ENCODE measurements at regions not wholly inside any gene's neighbourhood (a gene's known extent, or its start where the extent isn't known, plus 50 kb on each side); places are given as distances from the start of the nearest gene placed in this dataset.

DNA sequence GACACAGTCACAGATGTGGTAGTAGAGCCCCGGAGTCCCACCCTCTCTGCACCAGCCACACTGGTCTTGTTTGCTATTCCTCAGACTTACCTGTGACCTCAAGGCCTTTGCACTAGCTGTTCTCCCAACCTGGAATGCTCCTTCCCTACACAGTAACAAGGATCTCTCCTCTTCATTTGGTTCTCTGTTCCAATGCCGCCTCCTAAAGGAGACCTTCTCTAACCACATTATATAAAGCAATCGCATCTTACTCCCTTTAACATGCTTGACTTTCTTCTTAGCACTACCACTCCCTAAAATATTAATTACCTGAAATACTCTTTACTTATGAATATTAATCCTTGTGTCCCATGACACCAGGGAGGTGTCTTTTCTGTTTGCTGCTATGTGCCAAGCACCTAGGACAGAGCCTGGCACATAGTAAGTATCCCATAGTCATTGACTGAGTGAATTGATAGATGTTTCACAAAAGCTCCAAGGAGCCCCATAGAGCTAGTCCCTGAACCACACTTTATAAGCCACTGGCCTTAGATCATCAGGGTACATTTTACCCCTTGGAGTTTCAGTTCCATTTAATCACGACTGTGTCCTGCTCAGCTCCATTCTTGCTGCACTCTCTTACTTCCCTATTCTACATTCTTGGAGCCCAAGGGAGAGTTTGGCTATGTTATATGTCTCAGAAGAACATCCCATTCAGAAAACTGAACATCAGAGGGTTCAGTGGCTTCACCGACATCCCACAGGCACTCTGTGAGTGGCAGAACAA, 312.7 kb downstream of the RAB28 start:
- Histone ChIP-seq H3K27ac (no peak overlapping the region), H3K36me3 (no peaks in the 10 kb centered on the region), H3K9me3 (no peaks in the 10 kb centered on the region), H3K4me1 (no peaks in the 10 kb centered on the region), H3K4me3 (no peak overlapping the region), H3K27me3 (no peaks in the 10 kb centered on the region)
- no peak for TF ChIP-seq POLR2A (IDR thresholded peaks at IDR 0.05)
- TF ChIP-seq, protein P1, sequence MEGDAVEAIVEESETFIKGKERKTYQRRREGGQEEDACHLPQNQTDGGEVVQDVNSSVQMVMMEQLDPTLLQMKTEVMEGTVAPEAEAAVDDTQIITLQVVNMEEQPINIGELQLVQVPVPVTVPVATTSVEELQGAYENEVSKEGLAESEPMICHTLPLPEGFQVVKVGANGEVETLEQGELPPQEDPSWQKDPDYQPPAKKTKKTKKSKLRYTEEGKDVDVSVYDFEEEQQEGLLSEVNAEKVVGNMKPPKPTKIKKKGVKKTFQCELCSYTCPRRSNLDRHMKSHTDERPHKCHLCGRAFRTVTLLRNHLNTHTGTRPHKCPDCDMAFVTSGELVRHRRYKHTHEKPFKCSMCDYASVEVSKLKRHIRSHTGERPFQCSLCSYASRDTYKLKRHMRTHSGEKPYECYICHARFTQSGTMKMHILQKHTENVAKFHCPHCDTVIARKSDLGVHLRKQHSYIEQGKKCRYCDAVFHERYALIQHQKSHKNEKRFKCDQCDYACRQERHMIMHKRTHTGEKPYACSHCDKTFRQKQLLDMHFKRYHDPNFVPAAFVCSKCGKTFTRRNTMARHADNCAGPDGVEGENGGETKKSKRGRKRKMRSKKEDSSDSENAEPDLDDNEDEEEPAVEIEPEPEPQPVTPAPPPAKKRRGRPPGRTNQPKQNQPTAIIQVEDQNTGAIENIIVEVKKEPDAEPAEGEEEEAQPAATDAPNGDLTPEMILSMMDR (IDR thresholded peaks at IDR 0.05), result no peak
- no peak for ATAC-seq
- 85% methylated on average over 3 of the region's 5 CpGs for WGBS (ENCODE audit: insufficient coverage, low coverage, low lambda C conversion rate, missing lambda C conversion rate)
- DNase-seq, result no peak
- intact Hi-C loops (cut with DNase I), result no loop called here

DNA sequence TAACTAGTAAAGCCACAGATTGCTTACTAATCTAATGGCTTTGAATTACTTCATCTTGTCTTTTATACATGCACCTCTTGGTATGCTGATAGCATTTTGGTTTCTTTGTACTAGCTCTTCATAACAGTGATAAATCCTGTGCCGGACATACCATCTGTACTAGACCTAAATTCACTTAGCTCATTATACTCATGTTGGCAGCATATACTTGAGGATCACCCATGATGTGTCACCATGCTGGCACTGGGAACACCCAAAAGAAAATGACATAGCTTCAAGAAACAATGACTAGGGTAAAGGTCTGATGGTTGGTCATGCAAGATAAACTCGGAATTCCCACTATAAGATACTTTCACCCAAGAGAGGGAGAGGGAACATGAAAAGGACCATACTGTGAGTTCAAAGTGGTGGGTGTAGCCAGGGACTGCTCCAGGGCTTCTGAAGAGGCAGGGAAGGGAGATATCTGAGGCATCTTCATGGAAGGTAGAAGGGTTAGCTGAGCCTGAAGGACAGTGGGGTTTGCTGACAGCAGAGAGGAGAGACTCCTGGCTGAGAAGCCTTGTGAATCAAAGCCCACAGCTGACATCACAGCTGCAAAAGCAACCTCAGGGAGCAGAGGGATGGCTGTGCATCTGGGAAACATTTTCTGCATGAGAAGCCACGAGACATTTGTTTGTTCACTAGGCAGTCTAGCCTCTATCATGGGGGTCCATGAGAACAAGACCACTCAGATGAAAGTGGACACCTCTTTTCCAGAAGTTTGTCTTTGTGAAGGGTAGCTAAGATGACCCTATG, 314.2 kb downstream of the RAB28 start:
- H3K9me3 ChIP-seq, result no peaks in the 10 kb centered on the region
- ATAC-seq (no peak), DNase-seq (no peak)
- H3K36me3 ChIP-seq, result no peaks in the 10 kb centered on the region
- no peak overlapping the region for H3K27ac ChIP-seq
- peaks cover 0 to 3% (median 0%) of the 10 kb centered on the region in 4 donors for H3K4me1 ChIP-seq
- 61% methylated on average over 3 of the region's 3 CpGs for WGBS (ENCODE audit: insufficient coverage, low coverage, low lambda C conversion rate, missing lambda C conversion rate)
- H3K4me3 ChIP-seq, result no peak overlapping the region
- intact Hi-C loops (cut with DNase I), result no loop called here
- no peaks in the 10 kb centered on the region for H3K27me3 ChIP-seq
- TF ChIP-seq POLR2A (IDR thresholded peaks at IDR 0.05), result no peak
- TF ChIP-seq, protein P1 (IDR thresholded peaks at IDR 0.05), result no peak

GRCh38 chr4:13168326-13168725, 315.8 kb downstream of the RAB28 start:
- Histone ChIP-seq H3K27me3 (no peaks in the 10 kb centered on the region), H3K36me3 (no peaks in the 10 kb centered on the region), H3K4me3 (no peak overlapping the region), H3K4me1 (peaks cover 0 to 5% (median 0%) of the 10 kb centered on the region in 4 donors), H3K27ac (no peak overlapping the region), H3K9me3 (no peaks in the 10 kb centered on the region)
- ATAC-seq (no peak), DNase-seq (no peak)
- 75% methylated on average over 2 of the region's 2 CpGs for WGBS (ENCODE audit: insufficient coverage, low coverage, low lambda C conversion rate, missing lambda C conversion rate)
- TF ChIP-seq POLR2A (IDR thresholded peaks at IDR 0.05), result no peak
- TF ChIP-seq, protein P1 (IDR thresholded peaks at IDR 0.05), result no peak
- intact Hi-C loops (cut with DNase I), result no loop called here

- Histone ChIP-seq H3K36me3 (no peaks in the 10 kb centered on the region), H3K4me3 (no peak overlapping the region), H3K27ac (no peak overlapping the region), H3K4me1 (peaks cover 0 to 5% (median 0%) of the 10 kb centered on the region in 4 donors), H3K9me3 (no peaks in the 10 kb centered on the region), H3K27me3 (no peaks in the 10 kb centered on the region)
- ATAC-seq (no peak), DNase-seq (no peak)
- intact Hi-C loops (cut with DNase I), result no loop called here
- 88% methylated on average over 2 of the region's 2 CpGs for WGBS (ENCODE audit: insufficient coverage, low coverage, low lambda C conversion rate, missing lambda C conversion rate)
- TF ChIP-seq, protein P1 (IDR thresholded peaks at IDR 0.05), result no peak
Observed at GRCh38 chr4:13166214-13166613, 317.9 kb downstream of the RAB28 start.

All from right lobe of liver (tissue), 6 donors.